ENCODE measurements at regions not wholly inside any gene's neighbourhood (a gene's known extent, or its start where the extent isn't known, plus 50 kb on each side); places are given as distances from the start of the nearest gene placed in this dataset.

GRCh38 chr12:88878295-88878694, 298.0 kb upstream of the KITLG start:
- TF ChIP-seq CTCF (conservative IDR thresholded peaks at IDR 0.05; ENCODE audit: low read length) = no peak
- no peak for TF ChIP-seq EZH2phosphoT487 (IDR thresholded peaks at IDR 0.05; ENCODE audit: borderline replicate concordance, low read depth, low read length)
